ENCODE measurements at regions not wholly inside any gene's neighbourhood (a gene's known extent, or its start where the extent isn't known, plus 50 kb on each side); places are given as distances from the start of the nearest gene placed in this dataset.
"Not testable (repeated sequence)": the region's sequence is repeated elsewhere in the genome, so short reads cannot be mapped to it uniquely, and the experiment has no call there.

DNA sequence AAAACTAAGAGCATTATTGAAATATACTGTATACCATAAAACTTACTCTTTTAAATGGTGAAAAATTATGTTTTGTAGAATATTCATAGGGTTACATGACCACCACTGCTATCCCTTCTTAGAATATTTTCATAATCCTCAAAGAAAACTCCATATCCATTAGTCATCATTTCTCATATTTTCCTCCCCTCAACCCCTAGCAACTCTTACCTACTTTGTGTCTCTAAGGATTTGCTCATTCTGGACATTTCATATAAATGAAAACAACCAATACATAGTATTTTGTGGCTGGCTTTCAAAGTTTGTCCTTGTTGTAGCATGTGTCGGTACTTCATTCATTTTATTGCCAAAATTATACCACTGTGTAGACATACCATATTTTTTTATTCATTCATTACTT, 863.8 kb downstream of the KCNA4 start:
- no peak for DNase-seq

DNA sequence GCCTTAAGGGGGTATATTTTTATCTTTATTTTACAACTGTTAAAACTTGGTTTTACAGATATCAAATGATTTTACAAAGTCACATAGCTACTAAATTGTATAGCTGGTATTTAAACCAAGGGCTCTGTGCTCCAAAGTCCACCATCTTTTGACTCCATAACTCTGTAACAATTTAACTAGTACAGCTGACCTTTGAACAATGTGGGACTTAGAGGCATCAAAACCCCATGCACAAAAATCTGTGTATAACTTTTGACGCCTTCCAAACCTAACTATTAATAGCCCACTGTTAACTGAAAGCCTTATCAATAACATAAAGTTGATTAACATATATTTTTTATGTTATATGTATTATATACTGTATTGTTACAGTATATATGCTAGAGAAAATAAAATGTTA, 874.3 kb downstream of the KCNA4 start:
- DNase-seq, result not testable (repeated sequence)

DNA sequence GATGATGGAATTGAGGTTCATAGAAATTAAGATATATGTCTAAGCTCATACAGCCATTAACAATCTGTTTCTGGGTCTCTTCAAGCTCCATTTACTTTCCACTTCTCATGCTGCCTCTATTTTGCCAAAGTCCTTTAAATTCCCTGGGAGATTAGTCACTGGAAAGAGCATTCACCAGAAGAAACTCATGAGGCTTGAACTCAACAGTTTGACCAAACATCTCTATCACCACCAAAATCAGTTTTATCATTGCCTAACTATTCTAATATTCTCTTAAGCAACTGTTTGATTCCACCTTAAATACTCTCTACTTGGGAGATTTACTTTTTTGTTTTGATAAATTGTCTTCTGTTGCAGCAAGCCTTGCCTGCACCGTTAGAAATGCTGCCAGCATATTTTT, 881.3 kb downstream of the KCNA4 start:
- DNase-seq, result no peak

DNA sequence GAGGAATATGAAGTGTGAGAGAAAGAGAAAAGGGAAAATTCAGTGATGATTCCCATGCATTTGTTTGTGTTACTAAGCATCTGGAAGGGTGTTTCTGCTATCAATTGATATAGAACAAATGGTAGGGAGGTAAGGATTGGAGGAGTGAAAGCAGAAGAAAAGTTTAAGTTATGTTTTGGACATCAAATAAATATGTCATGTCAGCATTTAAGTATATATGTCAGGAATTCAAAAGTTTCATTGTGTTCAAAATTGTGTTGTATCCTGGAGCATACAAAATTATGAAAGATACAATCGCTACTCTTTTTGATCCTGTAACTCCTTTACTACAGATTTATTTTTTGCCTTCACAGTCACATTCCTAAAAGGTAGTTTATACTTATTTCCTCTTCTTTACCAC, 885.8 kb downstream of the KCNA4 start:
- no peak for DNase-seq

DNA sequence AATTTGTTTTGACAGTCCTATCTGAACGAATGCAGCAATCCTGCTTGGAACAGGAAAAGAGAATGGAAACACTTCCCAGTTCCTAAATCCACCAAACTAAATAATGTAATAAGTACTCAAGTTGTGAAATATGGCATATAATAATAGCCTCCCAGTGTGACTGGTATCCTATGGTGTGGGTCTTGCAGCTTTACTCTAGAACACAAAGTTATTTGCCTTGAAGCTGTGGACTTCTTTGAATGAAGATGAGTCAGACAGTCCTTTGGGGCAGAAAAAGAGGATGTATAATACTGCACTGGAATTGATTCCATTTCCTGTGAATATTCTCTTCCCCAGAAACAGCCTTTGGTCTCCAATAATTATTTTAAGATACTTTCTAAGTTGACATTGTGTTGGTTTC, 887.0 kb downstream of the KCNA4 start:
- no peak for DNase-seq

DNA sequence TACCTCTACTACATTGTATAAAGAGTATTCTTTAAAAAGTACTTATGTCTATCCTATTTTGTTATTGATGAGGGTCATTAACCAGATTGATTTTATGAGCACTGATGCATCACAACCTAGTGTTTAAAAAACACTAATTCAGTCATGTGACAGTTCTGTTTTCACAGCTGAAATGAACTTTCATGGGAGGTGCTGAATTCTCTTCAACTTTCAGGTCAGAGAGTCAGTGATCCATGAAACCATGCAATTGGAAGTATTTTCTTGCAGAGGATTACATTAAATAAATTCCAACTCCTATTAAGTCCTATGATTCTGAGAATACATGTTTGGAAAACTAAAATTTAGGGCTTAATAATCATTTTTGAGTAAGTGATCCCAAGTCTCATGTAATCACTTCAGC, 889.4 kb downstream of the KCNA4 start:
- DNase-seq, result no peak

DNA sequence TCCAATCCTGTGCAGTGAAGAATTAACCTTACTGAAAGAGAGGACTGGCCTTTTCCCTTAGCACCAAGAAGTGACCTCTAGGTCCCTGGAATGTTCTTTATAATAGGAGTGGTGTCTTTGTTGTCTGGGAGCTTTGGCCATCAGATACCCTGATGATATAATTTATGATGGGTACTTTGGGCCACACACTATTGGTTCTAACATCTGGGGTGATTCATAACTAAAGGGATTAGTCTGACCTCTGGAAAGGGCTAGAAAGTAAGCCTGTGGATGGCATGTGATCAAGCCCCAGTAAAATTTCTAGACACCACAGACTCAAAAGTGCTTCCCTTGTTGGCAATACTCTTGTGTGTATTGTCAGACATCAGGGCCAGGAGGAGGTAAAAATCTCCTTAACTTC, 891.2 kb downstream of the KCNA4 start:
- no peak for DNase-seq

DNA sequence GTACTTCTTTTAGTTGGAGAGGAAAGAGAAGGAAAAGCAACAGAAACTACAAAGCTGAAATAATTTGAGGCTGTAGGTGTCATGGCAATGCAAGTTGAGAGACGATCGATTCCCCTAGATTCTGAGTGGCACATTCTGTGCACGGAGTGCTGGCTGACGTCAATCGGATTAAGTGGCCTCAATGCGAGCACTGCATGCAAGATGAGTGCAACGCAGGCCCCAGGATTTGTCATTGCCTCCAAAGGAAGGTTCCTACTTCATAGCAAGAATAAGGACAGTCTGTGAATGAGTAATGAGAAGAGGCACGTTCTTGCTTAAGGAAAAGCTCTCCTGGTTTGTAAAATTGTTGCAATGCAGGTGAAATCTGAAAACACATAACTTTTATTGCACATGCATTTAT, 892.4 kb downstream of the KCNA4 start:
- no peak for DNase-seq

DNA sequence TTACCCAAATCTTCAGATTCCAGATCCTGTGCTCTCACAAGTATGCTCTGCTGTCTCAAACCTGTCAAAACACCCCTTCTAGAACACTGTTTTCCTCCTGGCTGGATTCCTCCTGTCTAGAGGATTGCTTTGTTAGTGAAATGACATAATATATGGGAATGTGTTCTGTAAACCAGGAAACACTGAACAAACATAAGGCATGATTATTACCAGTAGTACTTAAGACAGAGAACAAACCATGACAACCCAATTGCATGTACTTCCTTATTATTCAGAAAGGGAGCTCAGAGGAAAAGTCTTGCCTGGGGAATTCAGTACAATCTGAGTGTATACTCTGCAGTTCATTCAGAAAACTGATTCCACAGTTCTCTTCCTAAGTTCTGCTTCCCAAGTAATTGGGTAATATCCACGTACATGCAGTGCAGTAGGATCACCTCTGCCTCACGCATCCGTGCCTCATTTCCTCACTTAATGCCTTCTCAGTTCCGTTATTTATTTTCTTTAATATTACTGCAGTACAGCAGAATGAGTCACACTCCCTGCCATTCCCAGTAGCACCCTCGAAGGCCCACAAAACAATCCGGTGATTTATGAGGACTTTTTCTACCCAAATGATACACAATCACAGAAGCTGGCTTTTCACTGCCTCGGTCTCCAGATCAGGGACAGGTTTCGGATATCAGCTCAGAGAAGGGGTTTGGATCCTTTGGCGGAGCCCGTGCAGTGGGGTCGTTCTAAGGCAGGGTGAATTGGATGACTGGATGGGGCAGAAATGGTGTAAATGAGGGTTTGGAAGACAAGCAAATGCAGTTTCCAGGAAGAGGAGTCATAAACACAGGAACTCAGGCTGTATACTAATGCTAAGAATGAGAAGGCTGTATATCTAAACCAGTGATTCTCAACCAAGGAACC, 896.9 kb downstream of the KCNA4 start:
- DNase-seq, result no peak

DNA sequence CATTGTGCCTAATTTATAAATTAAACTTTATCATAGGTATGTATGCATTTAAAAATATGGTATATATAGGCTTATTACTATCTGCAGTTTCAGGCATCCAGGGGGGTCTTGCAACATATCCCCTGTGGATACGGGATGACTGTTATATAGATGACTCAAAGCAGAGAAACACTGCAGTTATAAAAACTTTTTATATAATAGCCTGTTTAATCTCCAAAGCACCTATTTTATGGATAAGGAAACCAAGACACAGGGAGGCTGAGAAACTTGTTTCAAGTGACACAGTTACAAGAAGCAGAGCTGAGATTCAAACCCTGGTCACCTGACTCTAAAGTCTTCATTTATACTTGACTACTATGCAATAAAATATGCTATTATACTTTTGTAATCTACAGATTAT, 897.7 kb downstream of the KCNA4 start:
- DNase-seq, result no peak

DNA sequence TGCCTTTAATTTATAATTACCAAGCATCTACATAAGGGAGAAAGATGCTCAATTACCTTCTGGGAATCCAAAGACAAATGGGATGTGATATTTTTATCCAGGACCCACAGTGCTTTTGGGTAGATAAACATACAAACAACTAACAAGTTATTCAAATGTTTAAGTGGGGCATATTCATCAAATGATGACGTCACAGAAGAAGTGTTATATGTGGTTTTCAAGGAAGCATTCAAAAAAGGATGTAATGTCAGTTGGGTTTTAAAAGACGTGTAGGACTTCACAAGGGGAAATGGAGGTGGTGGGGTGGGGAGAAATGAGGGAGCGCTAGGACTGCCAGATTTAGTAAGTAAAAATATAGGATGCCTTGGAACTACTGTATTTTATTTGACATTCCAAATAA, 915.9 kb downstream of the KCNA4 start:
- no peak for DNase-seq

DNA sequence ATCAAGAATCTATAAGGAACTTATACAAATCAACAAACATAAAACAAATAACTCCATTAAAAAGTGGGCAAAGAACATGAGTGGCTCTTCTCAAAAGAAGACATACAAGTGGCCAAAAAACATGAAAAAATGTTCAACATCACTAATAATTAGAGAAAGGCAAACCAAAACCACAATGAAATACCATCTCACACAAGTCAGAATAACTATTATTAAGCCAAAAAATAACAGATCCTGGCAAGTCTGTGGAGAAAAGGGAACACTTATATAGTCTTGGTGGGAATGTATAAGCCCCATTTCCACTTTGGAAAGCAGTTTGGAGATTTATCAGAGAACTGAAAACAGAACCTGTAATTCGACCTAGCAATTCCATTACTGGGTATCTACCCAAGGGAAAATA, 921.0 kb downstream of the KCNA4 start:
- DNase-seq, result no peak

DNA sequence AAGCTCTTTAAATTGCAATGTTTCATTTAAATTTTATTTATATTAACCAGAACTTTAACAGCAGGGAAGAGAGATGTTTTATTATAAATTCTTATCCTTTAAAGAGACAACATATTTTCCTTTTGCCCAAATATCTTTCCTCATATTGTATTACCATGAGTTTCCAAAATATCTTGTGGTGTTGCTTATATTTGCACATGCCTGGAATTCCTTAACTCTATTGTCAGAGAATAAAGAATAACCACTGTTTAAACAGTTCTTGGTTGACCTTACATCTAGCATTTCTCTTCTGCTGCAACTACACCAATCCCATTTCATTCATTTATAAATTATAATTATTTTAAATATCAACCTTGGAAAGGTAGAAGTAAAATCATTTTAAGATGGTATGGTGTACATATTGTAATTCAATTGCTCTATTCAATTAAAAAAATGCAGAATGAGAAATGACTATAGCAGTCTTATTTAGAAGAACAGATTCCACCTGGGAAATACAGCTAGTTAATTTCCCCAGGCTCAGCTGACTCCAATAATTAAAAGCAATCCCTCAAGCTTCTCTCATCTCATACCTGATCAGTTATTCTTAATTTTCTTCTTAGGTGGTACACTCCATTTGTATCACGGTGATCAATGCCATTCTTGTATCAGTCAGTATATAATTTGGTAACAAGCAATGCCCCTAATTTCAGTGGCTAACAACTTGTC, 923.3 kb downstream of the KCNA4 start:
- no peak for DNase-seq

DNA sequence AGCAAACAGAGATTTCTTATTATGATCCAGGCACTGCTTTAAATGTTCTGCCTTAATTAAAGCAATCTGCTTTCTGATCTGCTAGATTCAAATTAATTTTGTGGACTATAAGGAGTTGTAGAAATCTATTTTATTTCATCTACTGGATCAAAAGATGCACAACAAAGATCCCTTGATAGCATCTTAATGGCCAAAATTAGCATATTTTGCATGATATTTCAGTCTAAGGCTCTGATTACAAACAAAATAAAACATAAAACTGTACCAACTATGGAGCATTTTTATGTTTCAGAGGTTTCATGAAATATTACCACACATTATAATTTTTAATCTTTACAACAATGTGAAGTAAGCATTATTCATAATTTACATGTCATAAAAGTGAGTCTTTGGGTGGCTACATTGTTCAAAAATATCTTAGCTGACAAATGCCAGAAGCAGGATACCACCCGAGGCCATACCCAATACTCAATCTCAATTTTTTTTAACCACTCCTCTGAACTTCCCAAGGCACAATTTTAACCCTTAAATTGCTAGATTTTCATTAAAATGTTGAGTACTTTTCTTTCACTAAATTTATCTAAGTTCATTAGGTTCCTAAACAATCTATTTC, 929.5 kb downstream of the KCNA4 start:
- DNase-seq, result no peak

DNA sequence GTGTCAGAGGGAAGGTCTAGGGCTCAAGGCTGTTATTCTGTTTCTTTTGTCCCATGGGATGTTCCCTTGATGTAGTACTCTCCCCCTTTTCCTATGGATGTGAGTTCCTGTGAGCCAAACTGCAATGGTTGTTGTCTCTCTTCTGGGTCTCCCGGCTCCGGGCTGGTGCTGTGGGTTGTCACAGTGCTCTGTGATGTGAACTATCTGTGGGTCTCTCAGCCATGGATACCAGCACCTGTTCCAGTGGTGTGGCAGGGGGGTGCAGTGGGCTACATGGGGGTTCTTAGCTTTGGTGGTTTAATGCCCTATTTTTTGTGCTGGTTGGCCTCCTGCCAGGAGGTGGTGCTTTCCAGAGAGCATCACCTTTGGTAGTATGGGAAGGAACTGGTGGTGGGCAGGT, 941.1 kb downstream of the KCNA4 start:
- no peak for DNase-seq

DNA sequence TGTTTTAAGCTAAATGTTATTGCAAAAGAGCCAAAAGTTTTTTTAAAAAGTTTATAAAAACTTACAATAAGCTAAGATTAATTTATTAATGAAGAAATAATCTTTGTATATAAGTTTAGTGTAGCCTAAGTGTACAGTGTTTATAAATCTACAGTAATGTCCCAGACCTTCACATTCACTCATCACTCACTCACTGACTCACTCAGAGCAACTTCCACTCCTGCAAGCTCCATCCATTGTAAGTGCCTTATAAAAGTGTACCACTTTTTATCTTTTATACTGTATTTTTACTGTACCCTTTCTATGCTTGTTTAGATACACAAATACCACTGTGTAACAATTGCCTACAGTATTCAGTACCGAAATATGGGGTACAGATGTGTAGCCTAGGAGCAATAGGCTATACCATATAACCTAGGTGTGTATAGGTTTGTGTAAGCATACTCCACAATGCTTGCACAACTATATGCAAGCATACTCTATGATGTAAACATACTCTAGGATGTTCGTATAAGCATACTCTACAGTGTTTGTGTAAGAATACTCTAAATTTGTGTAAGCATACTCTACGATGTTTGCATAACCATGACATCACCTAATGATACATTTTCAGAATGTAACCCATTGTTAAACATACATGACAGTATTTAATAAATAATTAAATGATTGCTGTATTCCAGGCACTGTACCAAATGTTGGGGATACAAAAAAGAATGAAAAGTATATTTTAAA, 953.0 kb downstream of the KCNA4 start:
- no peak for DNase-seq

DNA sequence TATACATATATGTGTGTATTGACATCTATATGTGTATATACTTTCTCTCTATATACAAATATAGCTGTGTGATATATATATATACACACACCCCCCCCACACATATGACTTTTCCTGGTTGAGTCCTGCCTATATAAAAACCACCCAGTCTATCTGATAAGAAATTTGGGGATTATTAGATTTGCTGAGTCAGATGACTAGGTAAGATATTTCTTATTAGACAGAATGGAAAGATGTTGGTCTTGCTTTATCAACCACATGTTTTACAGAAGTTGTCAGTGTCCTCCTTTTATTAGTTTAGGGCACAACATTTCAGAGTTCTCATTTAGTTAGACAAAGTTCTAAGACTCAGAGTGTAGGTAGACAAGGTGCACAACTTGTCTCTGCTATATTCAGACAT, 953.3 kb downstream of the METTL15 start:
- DNase-seq, result no peak

DNA sequence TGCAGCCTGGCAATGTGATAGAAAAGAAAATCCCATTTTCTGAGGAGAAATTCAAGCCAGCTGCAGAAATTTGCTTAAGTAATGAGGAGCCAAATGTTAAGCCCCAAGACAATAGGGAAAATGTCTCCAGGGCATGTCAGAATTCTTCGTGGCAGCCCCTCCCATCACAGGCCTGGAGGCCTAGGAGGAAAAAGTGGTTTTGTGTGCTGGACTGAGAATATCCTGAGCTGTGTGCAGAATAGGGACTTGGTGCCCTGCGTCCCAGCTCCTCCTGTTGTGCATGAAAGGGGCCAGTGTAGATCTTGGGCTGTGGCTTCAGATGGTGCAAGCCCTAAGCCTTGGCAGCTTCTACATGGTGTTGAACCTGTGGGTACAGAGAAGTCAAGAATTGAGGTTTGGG, 948.3 kb downstream of the METTL15 start:
- not testable (repeated sequence) for DNase-seq

DNA sequence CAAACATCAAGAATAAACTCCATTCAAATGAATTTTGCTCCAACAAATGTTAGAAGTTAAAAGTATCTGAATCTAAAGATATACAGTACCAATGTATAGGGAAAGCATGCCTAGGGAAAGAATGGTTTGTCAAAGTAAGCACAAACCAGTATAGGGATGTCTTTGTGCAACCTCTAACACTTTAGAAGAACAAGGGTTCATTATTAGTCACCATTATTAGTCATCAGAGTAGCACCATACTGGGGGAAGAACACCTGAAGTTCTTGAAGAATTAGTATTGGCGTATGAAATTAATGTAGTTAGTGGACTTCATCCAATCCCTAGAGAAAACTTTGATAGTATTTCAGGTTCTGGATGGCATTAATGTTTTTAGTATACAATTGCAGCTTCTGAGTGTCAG, 943.7 kb downstream of the METTL15 start:
- no peak for DNase-seq

DNA sequence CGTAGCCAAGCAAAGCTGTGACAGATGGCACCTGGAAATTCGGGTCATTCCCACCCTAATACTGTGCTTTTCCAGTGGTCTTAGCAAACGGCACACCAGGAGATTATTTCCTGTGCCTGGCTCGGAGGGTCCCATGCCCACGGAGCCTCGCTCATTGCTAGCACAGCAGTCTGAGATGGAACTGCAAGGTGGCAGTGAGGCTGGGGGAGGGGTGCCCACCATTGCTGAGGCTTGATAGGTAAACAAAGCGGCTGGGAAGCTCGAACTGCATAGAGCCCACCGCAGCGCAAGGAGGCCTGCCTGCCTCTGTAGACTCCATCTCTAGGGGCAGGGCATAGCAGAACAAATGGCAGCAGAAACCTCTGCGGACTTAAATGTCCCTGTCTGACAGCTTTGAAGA, 942.8 kb downstream of the METTL15 start:
- not testable (repeated sequence) for DNase-seq

DNA sequence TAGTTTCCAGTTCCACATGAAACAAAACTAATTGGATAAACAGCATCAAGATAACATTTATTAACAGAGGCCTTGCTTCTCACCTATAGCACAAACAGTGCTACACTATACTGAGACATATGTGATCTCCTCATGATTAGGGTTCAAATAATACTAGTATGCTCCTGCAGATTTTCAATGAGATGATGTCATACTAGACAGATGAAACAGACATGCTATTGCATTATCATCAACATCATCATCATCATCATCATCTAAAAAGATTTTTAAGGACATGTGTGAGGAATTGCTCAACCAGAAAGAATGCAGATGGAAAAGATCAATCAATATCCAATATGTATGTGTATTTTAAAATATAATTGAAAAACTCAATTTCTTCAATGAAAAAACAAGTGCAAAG, 932.3 kb downstream of the METTL15 start:
- DNase-seq, result no peak

DNA sequence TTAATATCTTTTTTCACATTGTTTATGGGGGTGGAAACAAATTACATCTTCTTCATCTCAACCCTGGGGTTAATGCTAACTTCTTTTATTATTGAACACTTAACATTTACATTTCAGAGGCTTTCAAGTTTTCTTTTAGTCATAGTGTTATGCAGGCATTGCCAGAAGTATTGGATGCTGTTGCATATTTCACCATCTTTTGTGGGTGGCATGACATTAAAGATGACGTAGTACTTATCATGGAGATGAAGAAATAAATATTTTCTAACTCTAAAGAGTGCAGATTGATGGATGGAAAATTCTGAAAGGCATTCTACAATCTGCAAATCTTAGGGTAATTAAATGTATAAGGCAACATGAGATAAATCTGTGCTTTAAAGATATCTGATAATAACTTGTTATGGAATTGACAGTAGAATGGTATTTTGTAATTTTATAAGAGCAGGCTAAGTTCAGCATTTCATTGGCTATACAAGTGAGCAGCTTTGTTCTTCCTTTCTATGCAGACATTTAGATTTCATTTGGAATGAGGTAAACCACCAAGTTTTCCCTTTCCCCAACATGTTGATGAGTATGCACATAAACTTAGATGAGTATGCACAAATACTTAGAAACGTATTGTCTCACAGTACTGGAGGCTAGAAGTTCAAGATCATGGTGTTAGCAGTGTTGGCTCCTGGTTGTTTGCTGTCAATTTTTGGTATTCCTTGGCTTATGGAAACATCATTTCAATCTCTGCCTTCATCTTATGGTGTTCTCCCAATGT, 924.4 kb downstream of the METTL15 start:
- DNase-seq, result no peak

Data from C1 segment of cervical spinal cord (tissue), 14 donors.